Suprapubic skin (tissue), 4 donors: ENCODE measurements at regions not wholly inside any gene's neighbourhood (a gene's known extent, or its start where the extent isn't known, plus 50 kb on each side); places are given as distances from the start of the nearest gene placed in this dataset.

Experiments
- DNase-seq, 2 donors: peaks; one replicate each; pipeline ENCODE4 v3.0.0-alpha.2; 2019; ENCODE audit warnings: low spot score in 2 of 2
- H3K27ac ChIP-seq: fragments of 200-600 bp; sonication (generic); one replicate; pipeline ENCODE4 v1.5.1; 2019
- H3K27me3 ChIP-seq: fragments of 200-600 bp; sonication (generic); one replicate; pipeline ENCODE4 v1.5.1; 2019
- H3K36me3 ChIP-seq: fragments of 200-600 bp; sonication (generic); one replicate; pipeline ENCODE4 v1.5.1; 2019
- H3K4me1 ChIP-seq: fragments of 200-600 bp; sonication (generic); one replicate; pipeline ENCODE4 v1.5.1; 2019
- H3K4me3 ChIP-seq: fragments of 200-600 bp; sonication (generic); one replicate; pipeline ENCODE4 v1.5.1; 2019; ENCODE audit warnings: mild to moderate bottlenecking
- H3K9me3 ChIP-seq: fragments of 200-600 bp; sonication (generic); one replicate; pipeline ENCODE4 v1.5.1; 2019
- EP300 ChIP-seq: sonication (generic); formaldehyde crosslinking; IDR thresholded peaks from one replicate; pipeline ENCODE4 v1.6.1; 2017; ENCODE audit warnings: antibody characterized with exemption
- POLR2A ChIP-seq, 2 donors: fragments of 450-650 bp; IDR thresholded peaks; one replicate each; pipeline ENCODE4 v1.6.1; 2017; ENCODE audit warnings: antibody characterized with exemption in 2 of 2, mild to moderate bottlenecking in 2 of 2, moderate library complexity in 2 of 2
- POLR2AphosphoS5 ChIP-seq, 3 donors: sonication (generic); formaldehyde crosslinking; IDR thresholded peaks; one replicate each; pipeline ENCODE4 v1.6.1; 2017; ENCODE audit warnings: antibody characterized with exemption in 3 of 3
- WGBS: methylation state at CpG from one replicate; pipeline ENCODE4 v1.1.5; 2018; 5-methylcytosine and 5-hydroxymethylcytosine counted together
- TF ChIP-seq, protein P1 (sequence below), 2 donors: fragments of 200-600 bp in 1 of 2; fragments of 450-650 bp in 1 of 2; sonication (generic) in 1 of 2; IDR thresholded peaks; one replicate each; pipeline ENCODE4 v1.5.1; 2016 to 2019; ENCODE audit warnings: antibody characterized with exemption in 2 of 2, mild to moderate bottlenecking in 1 of 2, moderate library complexity in 1 of 2

DNA sequence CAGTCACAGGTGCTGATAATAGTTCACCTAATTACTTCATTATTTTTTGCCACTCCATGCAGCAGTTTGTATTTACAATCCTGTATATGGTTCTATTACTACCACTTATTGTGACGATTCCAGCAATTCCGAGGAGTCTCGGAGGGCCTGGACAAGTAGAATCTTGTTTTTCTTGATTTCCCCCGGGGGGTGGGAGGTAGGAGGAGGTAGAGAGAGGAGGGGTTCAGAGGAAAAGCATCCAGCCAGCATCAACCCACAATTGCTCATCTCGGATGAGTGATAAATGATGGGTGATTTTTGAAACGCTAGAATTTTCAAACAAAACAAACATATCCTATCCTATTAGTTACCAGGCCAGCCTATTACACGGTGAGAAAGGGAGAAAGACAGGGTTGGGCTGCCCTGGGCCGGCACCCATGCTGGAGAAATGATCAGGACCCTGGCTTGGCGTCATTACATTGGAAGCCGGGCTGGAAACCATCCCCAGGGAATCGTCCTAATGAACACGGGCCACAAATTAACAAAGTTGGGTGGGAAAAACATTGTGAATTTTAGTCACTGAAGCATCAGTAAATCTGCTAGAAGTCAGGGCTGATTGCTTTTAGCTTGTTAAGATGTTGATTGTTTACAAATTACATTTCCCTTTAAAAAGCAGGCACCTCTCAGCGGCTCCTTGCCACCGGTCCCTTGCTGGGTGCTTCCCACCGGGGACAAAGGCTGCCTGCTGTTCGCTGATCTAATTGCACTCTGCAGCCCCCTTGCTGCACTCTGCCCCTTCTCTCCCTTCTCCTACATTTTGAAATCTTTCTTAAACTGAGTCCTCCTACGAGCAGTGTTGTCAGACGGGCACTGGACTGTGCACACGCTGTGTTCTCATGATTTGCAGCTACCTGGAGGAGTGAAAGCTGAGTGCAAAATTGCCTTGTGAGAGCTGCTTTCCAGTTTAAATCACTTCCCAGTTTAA, 95.5 kb downstream of the FAM204A start:
- no peak for DNase-seq
- WGBS = 57% methylated on average over 19 of the region's 19 CpGs
- Histone ChIP-seq H3K36me3 (no peaks in the 10 kb centered on the region), H3K9me3 (no peaks in the 10 kb centered on the region), H3K4me1 (peaks cover 5% of the 10 kb centered on the region), H3K27ac (no peak overlapping the region), H3K27me3 (peaks cover 46% of the 10 kb centered on the region), H3K4me3 (no peak overlapping the region)
- no peak for TF ChIP-seq EP300
- TF ChIP-seq POLR2A (IDR thresholded peaks at IDR 0.05) = no peak
- TF ChIP-seq, protein P1, sequence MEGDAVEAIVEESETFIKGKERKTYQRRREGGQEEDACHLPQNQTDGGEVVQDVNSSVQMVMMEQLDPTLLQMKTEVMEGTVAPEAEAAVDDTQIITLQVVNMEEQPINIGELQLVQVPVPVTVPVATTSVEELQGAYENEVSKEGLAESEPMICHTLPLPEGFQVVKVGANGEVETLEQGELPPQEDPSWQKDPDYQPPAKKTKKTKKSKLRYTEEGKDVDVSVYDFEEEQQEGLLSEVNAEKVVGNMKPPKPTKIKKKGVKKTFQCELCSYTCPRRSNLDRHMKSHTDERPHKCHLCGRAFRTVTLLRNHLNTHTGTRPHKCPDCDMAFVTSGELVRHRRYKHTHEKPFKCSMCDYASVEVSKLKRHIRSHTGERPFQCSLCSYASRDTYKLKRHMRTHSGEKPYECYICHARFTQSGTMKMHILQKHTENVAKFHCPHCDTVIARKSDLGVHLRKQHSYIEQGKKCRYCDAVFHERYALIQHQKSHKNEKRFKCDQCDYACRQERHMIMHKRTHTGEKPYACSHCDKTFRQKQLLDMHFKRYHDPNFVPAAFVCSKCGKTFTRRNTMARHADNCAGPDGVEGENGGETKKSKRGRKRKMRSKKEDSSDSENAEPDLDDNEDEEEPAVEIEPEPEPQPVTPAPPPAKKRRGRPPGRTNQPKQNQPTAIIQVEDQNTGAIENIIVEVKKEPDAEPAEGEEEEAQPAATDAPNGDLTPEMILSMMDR (IDR thresholded peaks at IDR 0.05) = no peak
- TF ChIP-seq POLR2AphosphoS5 (IDR thresholded peaks at IDR 0.05) = no peak

DNA sequence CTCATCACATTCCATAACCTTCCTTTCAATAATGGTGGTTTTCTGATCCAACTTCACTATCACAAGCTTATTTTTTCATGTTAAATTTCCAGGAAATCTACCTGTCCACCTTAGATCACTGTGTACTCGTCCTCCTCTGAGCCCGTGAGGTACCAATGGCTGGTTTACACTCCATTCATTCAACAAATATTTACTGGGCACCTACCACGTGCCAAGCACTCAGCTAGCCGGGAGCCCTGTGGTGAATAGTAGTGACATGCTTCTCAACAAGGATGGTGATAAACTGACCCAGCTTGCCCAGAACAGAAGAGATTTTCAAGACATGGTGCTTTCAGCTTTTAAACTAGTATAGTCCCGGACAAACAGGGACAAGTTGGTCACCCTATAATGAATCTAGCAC, 98.2 kb downstream of the FAM204A start:
- DNase-seq = no peak
- Histone ChIP-seq H3K36me3 (no peaks in the 10 kb centered on the region), H3K4me3 (no peak overlapping the region), H3K27me3 (peaks cover 59% of the 10 kb centered on the region), H3K27ac (no peak overlapping the region), H3K9me3 (no peaks in the 10 kb centered on the region), H3K4me1 (no peaks in the 10 kb centered on the region)
- TF ChIP-seq POLR2A (IDR thresholded peaks at IDR 0.05) (no peak), EP300 (no peak), POLR2AphosphoS5 (IDR thresholded peaks at IDR 0.05) (no peak)
- TF ChIP-seq, protein P1 (IDR thresholded peaks at IDR 0.05) = no peak
- WGBS = 81% methylated on average over 5 of the region's 5 CpGs

DNA sequence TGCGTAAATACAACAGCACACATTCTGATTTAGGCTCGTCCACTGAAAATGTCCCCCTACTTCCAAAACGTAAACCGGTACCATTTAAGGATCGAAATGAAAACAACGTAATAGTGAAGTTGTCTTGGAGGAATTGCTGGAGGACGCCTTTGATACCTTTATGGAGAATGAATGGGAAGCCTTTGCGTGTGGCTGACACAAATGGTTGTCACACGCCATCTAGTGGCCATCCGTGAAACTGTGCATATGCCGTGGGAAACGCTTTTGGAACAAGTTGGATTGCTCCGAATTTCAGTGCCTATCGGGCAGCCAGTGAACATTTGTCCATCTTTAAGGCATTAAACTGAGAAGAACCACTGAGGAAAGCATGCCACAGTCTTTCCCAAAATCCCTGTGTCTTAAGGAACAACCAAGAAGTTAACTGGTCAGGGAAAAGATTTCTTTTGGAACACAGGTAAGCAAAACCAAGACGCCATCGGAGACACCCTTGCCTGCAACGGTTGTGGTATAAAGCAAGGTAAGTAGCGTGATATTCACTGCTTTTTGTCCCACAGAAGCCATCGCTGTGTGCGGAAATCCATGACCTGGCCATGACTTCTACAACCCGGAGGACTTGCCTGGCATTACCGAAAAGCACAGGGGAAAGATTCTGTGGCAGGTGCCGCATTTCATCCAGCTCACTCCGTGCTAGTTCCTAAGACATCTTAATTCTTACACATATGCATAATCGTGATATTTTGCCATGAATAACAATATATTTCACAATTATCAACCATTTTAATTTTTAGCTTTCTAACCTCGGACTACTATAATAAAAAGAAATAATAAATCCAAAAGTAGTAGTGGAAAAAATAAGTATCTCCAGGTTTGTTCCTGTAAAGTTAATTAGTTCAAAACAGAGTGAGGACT, 100.6 kb downstream of the FAM204A start:
- H3K4me3 ChIP-seq = no peak overlapping the region
- no peak overlapping the region for H3K27ac ChIP-seq
- DNase-seq = peak; percentile 86
- H3K36me3 ChIP-seq = no peaks in the 10 kb centered on the region
- WGBS = 29% methylated on average over 26 of the region's 26 CpGs
- no peaks in the 10 kb centered on the region for H3K4me1 ChIP-seq
- H3K27me3 ChIP-seq = peaks cover 50% of the 10 kb centered on the region
- no peaks in the 10 kb centered on the region for H3K9me3 ChIP-seq
- TF ChIP-seq POLR2AphosphoS5 (IDR thresholded peaks at IDR 0.05) (no peak), EP300 (no peak), POLR2A (IDR thresholded peaks at IDR 0.05) (no peak)
- TF ChIP-seq, protein P1 (IDR thresholded peaks at IDR 0.05) = peak; percentile 84 to 97

DNA sequence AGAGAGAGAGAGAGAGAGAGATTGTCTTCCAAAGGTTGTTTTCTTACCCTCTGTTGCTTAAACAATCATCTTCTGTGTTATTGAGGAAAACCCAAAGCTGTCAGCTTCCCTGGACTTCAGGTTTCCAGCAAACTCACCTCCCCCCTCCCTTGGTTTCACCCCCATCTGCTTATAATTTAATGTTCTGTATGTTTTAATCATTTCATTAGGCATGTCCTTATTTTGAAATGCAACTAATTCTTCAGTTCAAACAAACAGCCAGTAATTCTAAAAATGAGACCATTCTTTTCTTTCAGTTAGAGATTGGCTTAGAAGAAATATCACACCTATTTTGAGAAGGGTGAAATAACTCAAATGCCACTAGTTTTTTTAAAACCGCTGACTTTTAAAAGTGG, 102.9 kb downstream of the FAM204A start:
- H3K4me3 ChIP-seq = no peak overlapping the region
- no peak for DNase-seq
- 63% methylated on average over 1 of the region's 1 CpG for WGBS

More for the DNA sequence above, 102.9 kb downstream of the FAM204A start:
- no peaks in the 10 kb centered on the region for H3K4me1 ChIP-seq
- TF ChIP-seq POLR2A (IDR thresholded peaks at IDR 0.05) (no peak), POLR2AphosphoS5 (IDR thresholded peaks at IDR 0.05) (no peak), EP300 (no peak)
- TF ChIP-seq, protein P1 (IDR thresholded peaks at IDR 0.05) = no peak
- peaks cover 44% of the 10 kb centered on the region for H3K27me3 ChIP-seq
- no peaks in the 10 kb centered on the region for H3K9me3 ChIP-seq
- no peaks in the 10 kb centered on the region for H3K36me3 ChIP-seq
- H3K27ac ChIP-seq = peak overlapping the region; percentile 39
